HG03108 (cell line): ENCODE measurements at regions not wholly inside any gene's neighbourhood (a gene's known extent, or its start where the extent isn't known, plus 50 kb on each side); places are given as distances from the start of the nearest gene placed in this dataset.
"Not testable (repeated sequence)": the region's sequence is repeated elsewhere in the genome, so short reads cannot be mapped to it uniquely, and the experiment has no call there.

Experiments
- ATAC-seq: cut with Tn5 transposase; IDR thresholded peaks from one replicate; pipeline ENCODE4 v1.9.1; 2021; ENCODE audit warnings: moderate library complexity; ENCODE audit not compliant: unreplicated experiment

- not testable (repeated sequence) for ATAC-seq
Measured at GRCh38 chr9:64370344-64370743, 914.7 kb downstream of the FOXD4L5 start.

- not testable (repeated sequence) for ATAC-seq
Measured at GRCh38 chr9:64369644-64370043, 915.4 kb downstream of the FOXD4L5 start.

- peak; percentile 100 for ATAC-seq
Measured at GRCh38 chr9:64369114-64369513, 915.9 kb downstream of the FOXD4L5 start.

DNA sequence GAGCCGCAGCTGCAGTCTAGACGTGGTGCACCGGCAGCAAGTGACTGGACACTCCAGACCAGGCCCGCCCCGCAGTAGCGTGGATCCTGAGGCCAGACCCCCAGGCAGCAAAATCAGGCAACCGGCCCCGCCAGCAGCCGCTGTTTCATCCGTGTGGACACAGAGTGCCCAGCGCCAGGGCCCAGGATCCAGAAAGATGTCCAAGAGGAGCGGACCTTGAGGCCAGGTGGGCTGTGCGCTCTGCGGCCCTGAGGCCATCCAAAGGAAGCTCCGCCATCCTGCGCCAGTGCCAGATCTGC, 916.4 kb downstream of the FOXD4L5 start:
- ATAC-seq = not testable (repeated sequence)

DNA sequence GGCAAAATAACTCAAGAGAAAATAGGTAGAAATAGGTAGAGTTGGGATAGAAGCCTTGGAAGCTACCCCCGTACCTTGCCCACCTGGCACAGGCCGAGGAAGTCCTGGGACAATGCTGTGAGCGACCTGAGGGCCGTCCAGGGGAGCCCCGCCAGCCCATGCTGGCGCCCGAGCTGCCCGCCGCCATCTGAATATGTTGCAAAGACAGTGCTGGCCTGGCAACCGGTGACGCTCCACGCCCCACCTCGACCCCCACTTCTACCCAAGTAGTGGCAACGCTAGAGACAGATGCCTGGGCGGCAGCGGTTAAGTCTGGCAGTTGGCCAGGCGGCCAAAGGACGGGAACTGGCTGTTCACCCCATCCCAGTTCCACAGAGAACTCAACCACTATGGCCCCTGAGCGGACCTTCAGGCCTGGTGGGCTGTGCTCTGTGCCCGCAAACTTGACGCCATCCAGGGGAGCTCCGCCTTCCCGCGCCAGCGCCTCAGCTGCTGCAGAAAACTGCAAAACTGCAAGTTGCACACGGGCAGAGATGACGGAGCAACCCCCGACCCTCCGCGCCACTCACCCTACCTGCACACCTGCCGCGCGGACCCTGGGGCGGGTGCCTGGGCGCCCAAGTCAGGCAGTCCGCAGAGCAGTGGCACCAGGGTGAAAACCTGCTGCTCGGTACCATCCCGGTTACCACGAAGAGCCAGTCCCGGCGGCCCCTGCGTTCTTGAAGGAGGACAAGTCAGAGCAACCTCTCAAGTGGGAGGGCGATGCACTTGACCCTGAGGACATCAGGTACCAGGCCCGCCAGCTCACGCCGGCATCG, 917.0 kb downstream of the FOXD4L5 start:
- not testable (repeated sequence) for ATAC-seq
